Mesenchymal stem cell (in vitro differentiated cells and primary cell): ENCODE measurements at regions not wholly inside any gene's neighbourhood (a gene's known extent, or its start where the extent isn't known, plus 50 kb on each side); places are given as distances from the start of the nearest gene placed in this dataset.

Source experiments
- DNase-seq: peaks from one replicate; pipeline ENCODE4 v3.0.0-alpha.2; 2013
- H2AFZ ChIP-seq: one replicate; pipeline ENCODE4 v1.6.1; 2013; ENCODE audit warnings: low read depth, mild to moderate bottlenecking, control low read depth, inconsistent platforms, low read length, moderate library complexity
- H2AK5ac ChIP-seq: 2 replicates; pipeline ENCODE4 v1.6.1; 2013; ENCODE audit warnings: low read length, moderate library complexity, mild to moderate bottlenecking, inconsistent platforms; ENCODE audit not compliant: severe bottlenecking
- H2BK120ac ChIP-seq: one replicate; pipeline ENCODE4 v1.6.1; 2013; ENCODE audit warnings: low read depth, mild to moderate bottlenecking, inconsistent platforms, low read length, moderate library complexity
- H2BK12ac ChIP-seq, 2 experiments: one replicate each; pipeline ENCODE4 v1.6.1; 2013; ENCODE audit warnings: inconsistent platforms in 2 of 2, low read length in 2 of 2, mild to moderate bottlenecking in 2 of 2, moderate library complexity in 2 of 2, control low read depth in 1 of 2
- H2BK15ac ChIP-seq: one replicate; pipeline ENCODE4 v1.6.1; 2013; ENCODE audit warnings: mild to moderate bottlenecking, low read depth, inconsistent platforms; ENCODE audit not compliant: poor library complexity, severe bottlenecking
- H2BK5ac ChIP-seq: 2 replicates; pipeline ENCODE4 v1.6.1; 2013; ENCODE audit warnings: low read depth, mild to moderate bottlenecking, low read length, control low read depth, inconsistent platforms; ENCODE audit not compliant: poor library complexity, severe bottlenecking
- H3K14ac ChIP-seq, 2 experiments: one replicate each; pipeline ENCODE4 v1.6.1; 2013; ENCODE audit warnings: inconsistent platforms in 2 of 2, low read length in 2 of 2, control low read depth in 1 of 2, mild to moderate bottlenecking in 1 of 2, moderate library complexity in 1 of 2
- H3K18ac ChIP-seq, 2 experiments: one replicate each; pipeline ENCODE4 v1.6.1; 2013; ENCODE audit warnings: inconsistent platforms in 2 of 2, low read length in 2 of 2, control low read depth in 1 of 2, low read depth in 1 of 2, mild to moderate bottlenecking in 1 of 2
- H3K23ac ChIP-seq, 2 experiments: one replicate each; pipeline ENCODE4 v1.6.1; 2013; ENCODE audit warnings: inconsistent platforms in 2 of 2, low read length in 2 of 2, mild to moderate bottlenecking in 2 of 2, moderate library complexity in 2 of 2, control low read depth in 1 of 2
- H3K27ac ChIP-seq: 2 replicates; pipeline ENCODE4 v1.5.1; 2013; ENCODE audit warnings: mild to moderate bottlenecking, moderate library complexity, low read length, control low read depth, inconsistent platforms; ENCODE audit not compliant: poor library complexity, severe bottlenecking
- H3K27me3 ChIP-seq, 2 experiments: 2 replicates each; pipeline versions ENCODE4 v1.6.1 to v1.7.0; 2013; ENCODE audit warnings: low read length in 2 of 2, mild to moderate bottlenecking in 2 of 2, moderate library complexity in 2 of 2, control low read depth in 1 of 2, inconsistent platforms in 1 of 2; ENCODE audit not compliant: control insufficient read depth in 1 of 2, insufficient read depth in 1 of 2
- H3K36me3 ChIP-seq, 2 experiments: 2 replicates each; pipeline versions ENCODE4 v1.6.1 to v1.7.0; 2013; ENCODE audit warnings: low read length in 2 of 2, control low read depth in 1 of 2, inconsistent platforms in 1 of 2, low read depth in 1 of 2, mild to moderate bottlenecking in 1 of 2; ENCODE audit not compliant: insufficient read depth in 2 of 2, control insufficient read depth in 1 of 2
- H3K4ac ChIP-seq, 2 experiments: one replicate each; pipeline ENCODE4 v1.6.1; 2013; ENCODE audit warnings: inconsistent platforms in 2 of 2, low read length in 2 of 2, mild to moderate bottlenecking in 2 of 2, moderate library complexity in 2 of 2, control low read depth in 1 of 2, low read depth in 1 of 2
- H3K4me1 ChIP-seq: 2 replicates; pipeline ENCODE4 v1.6.1; 2013; ENCODE audit warnings: low read depth, low read length, control low read depth; ENCODE audit not compliant: control insufficient read depth, insufficient read depth
- H3K4me2 ChIP-seq: 2 replicates; pipeline ENCODE4 v1.6.1; 2013; ENCODE audit warnings: low read length, mild to moderate bottlenecking, inconsistent platforms; ENCODE audit not compliant: poor library complexity, severe bottlenecking
- H3K4me3 ChIP-seq, 2 experiments: 2 replicates each; pipeline versions ENCODE4 v1.5.1 to v1.7.0; 2013; ENCODE audit warnings: low read length in 2 of 2, mild to moderate bottlenecking in 2 of 2, control low read depth in 1 of 2, low read depth in 1 of 2; ENCODE audit not compliant: insufficient read depth in 1 of 2
- H3K79me1 ChIP-seq: replicated peaks from 2 replicates; pipeline ENCODE4 v1.6.1; 2013; ENCODE audit warnings: mild to moderate bottlenecking, control low read depth, low read length, inconsistent platforms; ENCODE audit not compliant: poor library complexity, severe bottlenecking
- H3K9ac ChIP-seq: 2 replicates; pipeline ENCODE4 v1.7.0; 2013; ENCODE audit warnings: mild to moderate bottlenecking, low read length, moderate library complexity
- H3K9me3 ChIP-seq: 2 replicates; pipeline ENCODE4 v1.7.0; 2013; ENCODE audit warnings: mild to moderate bottlenecking, low read length; ENCODE audit not compliant: control insufficient read depth
- H4K8ac ChIP-seq: one replicate; pipeline ENCODE4 v1.6.1; 2013; ENCODE audit warnings: inconsistent platforms, mild to moderate bottlenecking, low read length, moderate library complexity
- H4K91ac ChIP-seq: one replicate; pipeline ENCODE4 v1.6.1; 2013; ENCODE audit warnings: mild to moderate bottlenecking, low read length, inconsistent platforms
- WGBS: methylation state at CpG from one replicate; pipeline ENCODE4 v1.1.7; 2013; ENCODE audit warnings: mixed read lengths; 5-methylcytosine and 5-hydroxymethylcytosine counted together

- H3K18ac ChIP-seq, result no peak overlapping the region
- H3K4me3 ChIP-seq, result no peak overlapping the region
- no peak overlapping the region for H2BK120ac ChIP-seq
- H3K14ac ChIP-seq, result no peak overlapping the region
- WGBS, result 92% methylated on average over 11 of the region's 11 CpGs
- no peak overlapping the region for H3K27ac ChIP-seq
- H2AFZ ChIP-seq, result no peak overlapping the region
- H3K23ac ChIP-seq, result no peak overlapping the region
- no peak overlapping the region for H3K4me2 ChIP-seq
- no peak overlapping the region for H2AK5ac ChIP-seq
- no peak overlapping the region for H4K8ac ChIP-seq
- no peak overlapping the region for H3K4ac ChIP-seq
- H3K9ac ChIP-seq, result no peak overlapping the region
- no peak overlapping the region for H2BK15ac ChIP-seq
- no peak for DNase-seq
- no peak overlapping the region for H4K91ac ChIP-seq
- H3K79me1 ChIP-seq, result no peaks in the 10 kb centered on the region
- H3K27me3 ChIP-seq, result no peaks in the 10 kb centered on the region
- H3K9me3 ChIP-seq, result no peaks in the 10 kb centered on the region
- H3K36me3 ChIP-seq, result no peaks in the 10 kb centered on the region
- no peaks in the 10 kb centered on the region for H3K4me1 ChIP-seq
- H2BK12ac ChIP-seq, result no peak overlapping the region
- no peak overlapping the region for H2BK5ac ChIP-seq
Measured at GRCh38 chr4:62522273-62522672, 1322.1 kb downstream of the ADGRL3 start.

- no peaks in the 10 kb centered on the region for H3K79me1 ChIP-seq
- H3K14ac ChIP-seq, result no peak overlapping the region
- no peak for DNase-seq
- no peaks in the 10 kb centered on the region for H3K4me1 ChIP-seq
- H4K8ac ChIP-seq, result no peak overlapping the region
- no peak overlapping the region for H3K9ac ChIP-seq
- H2AK5ac ChIP-seq, result no peak overlapping the region
- no peak overlapping the region for H3K4me2 ChIP-seq
- no peak overlapping the region for H3K4me3 ChIP-seq
- no peaks in the 10 kb centered on the region for H3K27me3 ChIP-seq
- no peak overlapping the region for H2BK15ac ChIP-seq
- H2AFZ ChIP-seq, result no peak overlapping the region
- no peak overlapping the region for H3K23ac ChIP-seq
- H3K36me3 ChIP-seq, result no peaks in the 10 kb centered on the region
- no peak overlapping the region for H4K91ac ChIP-seq
- H2BK5ac ChIP-seq, result no peak overlapping the region
- H2BK12ac ChIP-seq, result no peak overlapping the region
- H3K27ac ChIP-seq, result no peak overlapping the region
- no peak overlapping the region for H3K4ac ChIP-seq
- H3K9me3 ChIP-seq, result no peaks in the 10 kb centered on the region
- WGBS, result 33% methylated on average over 1 of the region's 1 CpG
- no peak overlapping the region for H2BK120ac ChIP-seq
- H3K18ac ChIP-seq, result no peak overlapping the region
Measured at GRCh38 chr4:62517716-62518115, 1317.6 kb downstream of the ADGRL3 start.

- Histone ChIP-seq H3K27me3 (no peaks in the 10 kb centered on the region), H3K23ac (no peak overlapping the region), H2BK15ac (no peak overlapping the region), H2BK12ac (no peak overlapping the region), H3K18ac (no peak overlapping the region), H3K9ac (no peak overlapping the region), H3K14ac (no peak overlapping the region), H3K27ac (no peak overlapping the region), H3K4me3 (no peak overlapping the region), H4K8ac (no peak overlapping the region), H3K9me3 (no peaks in the 10 kb centered on the region), H3K4ac (no peak overlapping the region), H3K4me1 (no peaks in the 10 kb centered on the region), H2BK5ac (no peak overlapping the region), H4K91ac (no peak overlapping the region), H2AK5ac (no peak overlapping the region), H2BK120ac (no peak overlapping the region), H2AFZ (no peak overlapping the region), H3K79me1 (no peaks in the 10 kb centered on the region), H3K4me2 (no peak overlapping the region), H3K36me3 (no peaks in the 10 kb centered on the region)
- 80% methylated on average over 1 of the region's 2 CpGs for WGBS
- no peak for DNase-seq
Measured at GRCh38 chr4:62513306-62513705, 1313.2 kb downstream of the ADGRL3 start.

- no peak overlapping the region for H3K14ac ChIP-seq
- no peak overlapping the region for H2BK12ac ChIP-seq
- H2AK5ac ChIP-seq, result no peak overlapping the region
- 63% methylated on average over 3 of the region's 3 CpGs for WGBS
- no peaks in the 10 kb centered on the region for H3K36me3 ChIP-seq
- H4K91ac ChIP-seq, result no peak overlapping the region
- no peaks in the 10 kb centered on the region for H3K4me1 ChIP-seq
- no peak overlapping the region for H3K18ac ChIP-seq
- H4K8ac ChIP-seq, result no peak overlapping the region
- no peak overlapping the region for H3K4me3 ChIP-seq
- H3K23ac ChIP-seq, result no peak overlapping the region
- no peak overlapping the region for H3K9ac ChIP-seq
- H3K79me1 ChIP-seq, result no peaks in the 10 kb centered on the region
- no peak overlapping the region for H2BK5ac ChIP-seq
- no peaks in the 10 kb centered on the region for H3K9me3 ChIP-seq
- H3K27me3 ChIP-seq, result no peaks in the 10 kb centered on the region
- H3K27ac ChIP-seq, result no peak overlapping the region
- no peak overlapping the region for H2AFZ ChIP-seq
- H3K4me2 ChIP-seq, result no peak overlapping the region
- DNase-seq, result no peak
- H2BK15ac ChIP-seq, result no peak overlapping the region
- no peak overlapping the region for H2BK120ac ChIP-seq
- H3K4ac ChIP-seq, result no peak overlapping the region
Measured at GRCh38 chr4:62512271-62512670, 1312.1 kb downstream of the ADGRL3 start.
